PC-3 (cell line): ENCODE measurements at regions not wholly inside any gene's neighbourhood (a gene's known extent, or its start where the extent isn't known, plus 50 kb on each side); places are given as distances from the start of the nearest gene placed in this dataset.

Experiments used
- EZH2 ChIP-seq: fragments of 300-600 bp; sonication (generic); IDR thresholded peaks from one replicate; pipeline ENCODE4 v1.6.1; 2017; ENCODE audit warnings: antibody characterized with exemption, mild to moderate bottlenecking, low read length; ENCODE audit not compliant: unreplicated experiment
- TF ChIP-seq, protein P1 (sequence below): fragments of 300-600 bp; sonication (generic); conservative IDR thresholded peaks from 2 replicates; pipeline ENCODE4 v1.5.1; 2017; ENCODE audit warnings: antibody characterized with exemption, low read depth, mild to moderate bottlenecking, low read length

- TF ChIP-seq, protein P1, sequence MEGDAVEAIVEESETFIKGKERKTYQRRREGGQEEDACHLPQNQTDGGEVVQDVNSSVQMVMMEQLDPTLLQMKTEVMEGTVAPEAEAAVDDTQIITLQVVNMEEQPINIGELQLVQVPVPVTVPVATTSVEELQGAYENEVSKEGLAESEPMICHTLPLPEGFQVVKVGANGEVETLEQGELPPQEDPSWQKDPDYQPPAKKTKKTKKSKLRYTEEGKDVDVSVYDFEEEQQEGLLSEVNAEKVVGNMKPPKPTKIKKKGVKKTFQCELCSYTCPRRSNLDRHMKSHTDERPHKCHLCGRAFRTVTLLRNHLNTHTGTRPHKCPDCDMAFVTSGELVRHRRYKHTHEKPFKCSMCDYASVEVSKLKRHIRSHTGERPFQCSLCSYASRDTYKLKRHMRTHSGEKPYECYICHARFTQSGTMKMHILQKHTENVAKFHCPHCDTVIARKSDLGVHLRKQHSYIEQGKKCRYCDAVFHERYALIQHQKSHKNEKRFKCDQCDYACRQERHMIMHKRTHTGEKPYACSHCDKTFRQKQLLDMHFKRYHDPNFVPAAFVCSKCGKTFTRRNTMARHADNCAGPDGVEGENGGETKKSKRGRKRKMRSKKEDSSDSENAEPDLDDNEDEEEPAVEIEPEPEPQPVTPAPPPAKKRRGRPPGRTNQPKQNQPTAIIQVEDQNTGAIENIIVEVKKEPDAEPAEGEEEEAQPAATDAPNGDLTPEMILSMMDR, result no peak
- TF ChIP-seq EZH2, result no peak
Observed at GRCh38 chr13:40155201-40155600, 499.7 kb downstream of the COG6 start.
